HCT116 (cell line): ENCODE measurements at regions not wholly inside any gene's neighbourhood (a gene's known extent, or its start where the extent isn't known, plus 50 kb on each side); places are given as distances from the start of the nearest gene placed in this dataset.

Experiments
- EZH2 ChIP-seq: fragments of 200-600 bp; sonication (generic); IDR thresholded peaks from 2 replicates; pipeline ENCODE4 v1.6.1; 2017; ENCODE audit warnings: antibody characterized with exemption, mixed run types
- TF ChIP-seq, protein P1 (sequence below), 3 experiments: fragments of 200-600 bp in 1 of 3; sonication (generic) in 1 of 3; IDR thresholded peaks in 2 of 3; conservative IDR thresholded peaks in 1 of 3; 2 replicates each; pipeline ENCODE4 v1.5.1; 2012 to 2017; ENCODE audit warnings: low read depth in 2 of 3, low read length in 2 of 3, antibody characterized with exemption in 1 of 3, borderline replicate concordance in 1 of 3, control low read depth in 1 of 3, mild to moderate bottlenecking in 1 of 3, mixed read lengths in 1 of 3, mixed run types in 1 of 3, moderate library complexity in 1 of 3; ENCODE audit not compliant: insufficient read depth in 1 of 3

- no peak for TF ChIP-seq EZH2
- TF ChIP-seq, protein P1, sequence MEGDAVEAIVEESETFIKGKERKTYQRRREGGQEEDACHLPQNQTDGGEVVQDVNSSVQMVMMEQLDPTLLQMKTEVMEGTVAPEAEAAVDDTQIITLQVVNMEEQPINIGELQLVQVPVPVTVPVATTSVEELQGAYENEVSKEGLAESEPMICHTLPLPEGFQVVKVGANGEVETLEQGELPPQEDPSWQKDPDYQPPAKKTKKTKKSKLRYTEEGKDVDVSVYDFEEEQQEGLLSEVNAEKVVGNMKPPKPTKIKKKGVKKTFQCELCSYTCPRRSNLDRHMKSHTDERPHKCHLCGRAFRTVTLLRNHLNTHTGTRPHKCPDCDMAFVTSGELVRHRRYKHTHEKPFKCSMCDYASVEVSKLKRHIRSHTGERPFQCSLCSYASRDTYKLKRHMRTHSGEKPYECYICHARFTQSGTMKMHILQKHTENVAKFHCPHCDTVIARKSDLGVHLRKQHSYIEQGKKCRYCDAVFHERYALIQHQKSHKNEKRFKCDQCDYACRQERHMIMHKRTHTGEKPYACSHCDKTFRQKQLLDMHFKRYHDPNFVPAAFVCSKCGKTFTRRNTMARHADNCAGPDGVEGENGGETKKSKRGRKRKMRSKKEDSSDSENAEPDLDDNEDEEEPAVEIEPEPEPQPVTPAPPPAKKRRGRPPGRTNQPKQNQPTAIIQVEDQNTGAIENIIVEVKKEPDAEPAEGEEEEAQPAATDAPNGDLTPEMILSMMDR (IDR thresholded peaks at IDR 0.05 in 2 of 3, conservative IDR thresholded peaks at IDR 0.05 in 1 of 3; ENCODE audit: borderline replicate concordance in 1 of 3, insufficient read depth in 1 of 3, low read depth in 2 of 3, low read length in 2 of 3), result no peak
Observed at GRCh38 chr15:62550106-62550505, 385.0 kb upstream of the C2CD4B start.
